Central memory CD8-positive, alpha-beta T cell (primary cell): ENCODE measurements at regions not wholly inside any gene's neighbourhood (a gene's known extent, or its start where the extent isn't known, plus 50 kb on each side); places are given as distances from the start of the nearest gene placed in this dataset.

ENCODE experiments used
- ATAC-seq: fragments of 150-1000 bp; cut with Tn5 transposase; replicated peaks from 2 replicates; pipeline ENCODE4 v1.10.0; 2022; ENCODE audit warnings: mild to moderate bottlenecking, moderate FRiP score, moderate number of reproducible peaks; ENCODE audit not compliant: poor library complexity, severe bottlenecking; ENCODE audit errors: extremely low read depth
- DNase-seq, 2 donors: peaks; one replicate each; pipeline ENCODE4 v3.0.0; 2021; ENCODE audit warnings: low spot score in 2 of 2
- H3K27ac Mint-ChIP-seq: one replicate; pipeline ENCODE4 v1.8.0; 2022; ENCODE audit warnings: low read depth, mild to moderate bottlenecking, moderate library complexity, mixed read lengths
- H3K27me3 Mint-ChIP-seq: one replicate; pipeline ENCODE4 v1.8.0; 2022; ENCODE audit warnings: mixed read lengths
- H3K36me3 Mint-ChIP-seq: one replicate; pipeline ENCODE4 v1.8.0; 2022; ENCODE audit warnings: mild to moderate bottlenecking, moderate library complexity, mixed read lengths; ENCODE audit not compliant: insufficient read depth
- H3K4me1 Mint-ChIP-seq: one replicate; pipeline ENCODE4 v1.8.0; 2022; ENCODE audit warnings: mixed read lengths
- H3K4me3 Mint-ChIP-seq: one replicate; pipeline ENCODE4 v1.8.0; 2022; ENCODE audit warnings: mild to moderate bottlenecking, moderate library complexity, mixed read lengths
- H3K9me3 Mint-ChIP-seq: one replicate; pipeline ENCODE4 v1.8.0; 2022; ENCODE audit warnings: mixed read lengths

DNA sequence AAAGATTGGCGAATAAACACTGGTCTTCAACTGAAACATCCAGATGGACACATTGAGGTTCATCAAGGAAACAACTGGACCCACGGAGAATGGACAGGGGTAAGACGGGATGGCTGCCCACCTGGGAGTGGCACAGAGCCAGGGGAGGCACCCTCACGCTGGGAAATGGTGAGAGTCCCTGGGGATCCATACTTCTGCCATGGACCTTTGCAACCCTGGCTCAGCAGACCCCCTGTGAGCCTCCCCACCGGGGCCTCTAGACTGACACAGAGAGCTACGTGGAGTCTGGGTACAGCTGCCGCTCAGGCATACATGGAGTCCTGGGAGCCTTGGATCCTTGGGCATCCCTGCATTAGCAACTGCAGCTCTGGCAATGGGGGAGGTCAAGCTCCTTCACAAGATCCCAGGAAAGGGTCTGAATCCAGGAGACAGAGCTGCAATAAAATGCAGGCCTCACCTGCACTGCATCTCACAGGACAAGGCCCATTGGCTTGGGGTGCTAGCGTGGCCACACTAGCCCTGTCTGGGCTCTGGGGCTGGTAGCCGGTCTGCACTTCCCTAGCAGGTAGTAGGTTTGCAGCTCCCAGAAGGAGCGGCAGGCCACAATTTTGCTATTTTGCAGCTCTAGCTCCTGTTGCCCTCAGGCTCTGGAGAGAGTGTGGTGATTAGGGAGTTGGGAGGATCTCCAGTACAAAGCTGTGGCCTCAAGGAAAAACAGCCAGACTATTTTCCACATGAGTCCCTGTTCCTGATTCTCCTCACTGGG, 496.4 kb upstream of the LRRC4C start:
- DNase-seq (no peak), ATAC-seq (no peak)
- H3K36me3 Mint-ChIP-seq = no peaks in the 10 kb centered on the region
- H3K27me3 Mint-ChIP-seq = no peaks in the 10 kb centered on the region
- no peaks in the 10 kb centered on the region for H3K4me1 Mint-ChIP-seq
- no peak overlapping the region for H3K27ac Mint-ChIP-seq
- peaks cover 29% of the 10 kb centered on the region for H3K9me3 Mint-ChIP-seq
- no peak overlapping the region for H3K4me3 Mint-ChIP-seq

GRCh38 chr11:41963406-41963805, 504.0 kb upstream of the LRRC4C start:
- H3K4me1 Mint-ChIP-seq = no peaks in the 10 kb centered on the region
- H3K27ac Mint-ChIP-seq = no peak overlapping the region
- no peaks in the 10 kb centered on the region for H3K27me3 Mint-ChIP-seq
- no peaks in the 10 kb centered on the region for H3K36me3 Mint-ChIP-seq
- no peak overlapping the region for H3K4me3 Mint-ChIP-seq
- DNase-seq = no peak
- peaks cover 19% of the 10 kb centered on the region for H3K9me3 Mint-ChIP-seq
- no peak for ATAC-seq

DNA sequence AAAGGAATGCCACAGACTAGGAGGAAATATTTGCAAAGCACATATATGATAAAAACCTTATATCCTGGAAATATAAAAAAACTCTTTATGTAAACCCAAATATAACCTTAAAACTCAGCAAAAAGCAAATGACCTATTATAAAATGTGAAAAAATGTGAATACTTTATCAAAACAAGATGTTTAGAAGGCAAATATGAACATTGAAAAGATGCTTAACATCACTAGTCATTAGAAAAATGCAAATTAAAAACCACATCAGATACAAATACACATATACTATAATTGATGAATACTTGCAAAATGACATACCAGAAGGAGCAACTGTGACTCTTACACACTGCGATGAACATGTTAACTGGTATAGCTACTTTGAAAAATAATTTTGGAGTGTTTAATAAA, 511.2 kb upstream of the LRRC4C start:
- Mint-ChIP-seq H3K4me3 (no peak overlapping the region), H3K27me3 (no peaks in the 10 kb centered on the region), H3K36me3 (no peaks in the 10 kb centered on the region), H3K27ac (no peak overlapping the region), H3K9me3 (peaks cover 17% of the 10 kb centered on the region), H3K4me1 (no peaks in the 10 kb centered on the region)
- ATAC-seq = no peak
- DNase-seq = no peak

- Mint-ChIP-seq H3K9me3 (peaks cover 12% of the 10 kb centered on the region), H3K36me3 (no peaks in the 10 kb centered on the region), H3K27ac (no peak overlapping the region), H3K27me3 (no peaks in the 10 kb centered on the region), H3K4me1 (no peaks in the 10 kb centered on the region), H3K4me3 (no peak overlapping the region)
- ATAC-seq = no peak
- no peak for DNase-seq
Measured at GRCh38 chr11:41971592-41971991, 512.1 kb upstream of the LRRC4C start.

DNA sequence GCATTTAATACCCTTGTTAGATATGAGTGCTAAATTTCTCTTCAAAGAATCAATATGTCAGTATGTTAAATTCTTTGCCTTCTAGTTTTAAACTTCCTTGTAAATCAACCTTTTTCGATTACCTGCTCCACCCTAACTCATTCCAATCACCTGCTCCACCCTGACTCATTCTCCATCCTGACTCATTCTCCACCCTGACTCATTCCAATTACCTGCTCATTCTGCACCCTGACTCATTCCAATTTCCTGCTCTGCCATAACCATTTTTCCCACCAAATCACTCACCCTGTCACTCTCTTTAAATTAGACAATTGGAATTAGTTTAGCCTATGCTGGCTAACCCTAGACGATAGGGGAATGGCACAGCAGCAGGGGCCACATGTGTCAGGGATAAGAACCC, 519.5 kb upstream of the LRRC4C start:
- H3K4me1 Mint-ChIP-seq = no peaks in the 10 kb centered on the region
- H3K27ac Mint-ChIP-seq = no peak overlapping the region
- no peak for DNase-seq
- no peak for ATAC-seq
- H3K4me3 Mint-ChIP-seq = no peak overlapping the region
- H3K27me3 Mint-ChIP-seq = no peaks in the 10 kb centered on the region
- no peaks in the 10 kb centered on the region for H3K36me3 Mint-ChIP-seq
- H3K9me3 Mint-ChIP-seq = peaks cover 17% of the 10 kb centered on the region

DNA sequence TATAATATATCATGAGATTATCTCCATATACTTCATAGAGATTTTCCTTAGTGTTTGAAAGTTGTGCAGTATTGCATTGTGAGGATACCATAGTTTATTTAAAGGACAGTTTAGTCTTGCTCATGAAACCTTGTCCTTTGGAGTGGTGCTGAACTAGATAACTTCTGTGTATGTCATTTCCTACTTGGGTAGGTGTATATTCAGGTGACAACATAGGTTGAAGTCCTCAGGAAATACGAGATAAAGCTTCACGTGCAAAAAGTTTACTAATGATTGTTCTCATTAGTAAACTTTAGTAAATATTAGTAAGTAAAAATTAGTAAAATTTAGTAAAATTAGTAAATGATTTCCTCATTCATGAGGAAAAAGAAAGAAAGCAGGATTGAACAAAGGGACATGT, 521.3 kb upstream of the LRRC4C start:
- ATAC-seq = no peak
- Mint-ChIP-seq H3K4me1 (no peaks in the 10 kb centered on the region), H3K4me3 (no peak overlapping the region), H3K9me3 (peaks cover 17% of the 10 kb centered on the region), H3K27me3 (no peaks in the 10 kb centered on the region), H3K36me3 (no peaks in the 10 kb centered on the region), H3K27ac (no peak overlapping the region)
- DNase-seq = no peak

DNA sequence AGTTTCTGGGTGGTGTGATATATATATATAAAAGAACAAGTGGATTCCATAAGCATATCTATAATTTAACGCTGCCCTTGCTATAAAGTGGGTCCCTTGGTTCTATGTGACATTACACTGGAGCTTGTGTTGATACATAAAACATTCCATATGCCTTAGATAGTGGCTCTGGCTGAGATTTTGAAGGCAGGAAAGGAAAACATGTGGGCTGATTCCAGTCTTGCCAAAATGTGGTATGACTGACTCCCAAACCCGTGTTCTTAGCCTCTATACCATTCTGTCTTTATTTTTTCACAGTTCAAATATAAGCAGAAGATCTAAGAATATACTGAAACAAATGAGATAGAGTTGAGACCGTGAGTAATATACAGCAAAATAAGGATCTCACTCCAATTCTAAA, 522.8 kb upstream of the LRRC4C start:
- no peak for ATAC-seq
- H3K27me3 Mint-ChIP-seq = no peaks in the 10 kb centered on the region
- DNase-seq = no peak
- no peaks in the 10 kb centered on the region for H3K36me3 Mint-ChIP-seq
- H3K9me3 Mint-ChIP-seq = peaks cover 16% of the 10 kb centered on the region
- H3K4me1 Mint-ChIP-seq = no peaks in the 10 kb centered on the region
- no peak overlapping the region for H3K4me3 Mint-ChIP-seq
- no peak overlapping the region for H3K27ac Mint-ChIP-seq

- no peaks in the 10 kb centered on the region for H3K36me3 Mint-ChIP-seq
Measured at GRCh38 chr11:41982975-41983374, 523.5 kb upstream of the LRRC4C start.

GRCh38 chr11:41983475-41983874, 524.0 kb upstream of the LRRC4C start:
- DNase-seq (no peak), ATAC-seq (no peak)
- H3K9me3 Mint-ChIP-seq = peaks cover 15% of the 10 kb centered on the region
- no peaks in the 10 kb centered on the region for H3K4me1 Mint-ChIP-seq
- H3K27ac Mint-ChIP-seq = no peak overlapping the region
- no peaks in the 10 kb centered on the region for H3K27me3 Mint-ChIP-seq
- H3K36me3 Mint-ChIP-seq = no peaks in the 10 kb centered on the region
- H3K4me3 Mint-ChIP-seq = no peak overlapping the region

More at GRCh38 chr11:41982975-41983374, 523.5 kb upstream of the LRRC4C start:
- no peak for ATAC-seq
- Mint-ChIP-seq H3K4me1 (no peaks in the 10 kb centered on the region), H3K27me3 (no peaks in the 10 kb centered on the region), H3K27ac (no peak overlapping the region), H3K4me3 (no peak overlapping the region), H3K9me3 (peaks cover 14% of the 10 kb centered on the region)
- no peak for DNase-seq

DNA sequence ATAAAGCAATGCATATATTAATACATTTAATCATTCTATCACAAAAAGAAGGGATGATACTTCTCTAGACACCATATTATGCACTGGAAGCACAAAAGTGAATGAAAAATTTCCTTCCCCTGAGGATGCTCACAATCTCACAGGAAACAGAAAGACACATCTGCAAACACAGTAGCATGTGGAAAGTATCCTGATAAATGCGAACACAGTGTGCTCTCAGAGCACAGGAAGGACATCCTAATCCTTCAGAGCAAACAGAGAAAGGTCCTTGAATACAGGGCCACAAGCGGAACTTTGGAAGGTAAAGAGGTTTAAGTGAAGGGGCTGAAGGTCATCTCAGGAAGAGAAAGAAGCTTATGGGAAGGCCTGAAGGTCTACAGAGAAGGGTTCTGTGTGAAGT, 524.6 kb upstream of the LRRC4C start:
- Mint-ChIP-seq H3K9me3 (peaks cover 15% of the 10 kb centered on the region), H3K27ac (no peak overlapping the region), H3K4me1 (no peaks in the 10 kb centered on the region), H3K36me3 (no peaks in the 10 kb centered on the region), H3K4me3 (no peak overlapping the region), H3K27me3 (no peaks in the 10 kb centered on the region)
- ATAC-seq = no peak
- DNase-seq = no peak

DNA sequence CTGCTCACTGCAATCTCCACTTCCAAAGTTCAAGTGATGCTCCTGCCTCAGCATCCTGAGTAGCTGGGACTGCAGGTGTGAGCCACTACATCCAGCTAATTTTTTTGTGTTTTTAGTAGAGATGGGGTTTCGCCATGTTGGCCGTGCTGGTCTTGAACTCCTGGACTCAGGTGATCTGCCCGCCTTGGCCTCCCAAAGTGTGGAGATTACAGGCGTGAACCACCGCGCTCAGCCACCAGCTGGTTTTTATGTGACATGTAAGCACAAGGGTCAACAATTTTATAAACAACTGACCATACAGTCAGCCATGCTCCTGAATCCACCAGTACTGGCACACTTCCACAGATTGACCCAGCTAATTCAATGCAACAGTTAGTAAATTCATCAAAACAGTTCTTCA, 526.3 kb upstream of the LRRC4C start:
- Mint-ChIP-seq H3K4me1 (no peaks in the 10 kb centered on the region), H3K9me3 (peaks cover 15% of the 10 kb centered on the region), H3K36me3 (no peaks in the 10 kb centered on the region), H3K27ac (no peak overlapping the region), H3K4me3 (no peak overlapping the region), H3K27me3 (no peaks in the 10 kb centered on the region)
- ATAC-seq (no peak), DNase-seq (no peak)

GRCh38 chr11:41988951-41989572, 529.6 kb upstream of the LRRC4C start:
- peaks cover 7% of the 10 kb centered on the region for H3K9me3 Mint-ChIP-seq
- H3K4me1 Mint-ChIP-seq = no peaks in the 10 kb centered on the region
- ATAC-seq (no peak), DNase-seq (no peak)
- H3K36me3 Mint-ChIP-seq = no peaks in the 10 kb centered on the region
- no peak overlapping the region for H3K27ac Mint-ChIP-seq
- H3K27me3 Mint-ChIP-seq = no peaks in the 10 kb centered on the region
- no peak overlapping the region for H3K4me3 Mint-ChIP-seq

GRCh38 chr11:41989823-41990380, 530.5 kb upstream of the LRRC4C start:
- ATAC-seq (no peak), DNase-seq (no peak)
- no peak overlapping the region for H3K27ac Mint-ChIP-seq
- peaks cover 13% of the 10 kb centered on the region for H3K9me3 Mint-ChIP-seq
- H3K4me1 Mint-ChIP-seq = no peaks in the 10 kb centered on the region
- H3K4me3 Mint-ChIP-seq = no peak overlapping the region
- H3K27me3 Mint-ChIP-seq = no peaks in the 10 kb centered on the region
- H3K36me3 Mint-ChIP-seq = no peaks in the 10 kb centered on the region
